ENCODE measurements at regions not wholly inside any gene's neighbourhood (a gene's known extent, or its start where the extent isn't known, plus 50 kb on each side); places are given as distances from the start of the nearest gene placed in this dataset.
"Not testable (repeated sequence)": the region's sequence is repeated elsewhere in the genome, so short reads cannot be mapped to it uniquely, and the experiment has no call there.

- H3K9me3 ChIP-seq (ENCODE audit: insufficient read depth, low read length): peaks cover 4% of the 10 kb centered on the region; the same call in 1 of the 2 replicates
- no peak overlapping the region for H3K4me3 ChIP-seq (ENCODE audit: insufficient read length, low read depth)
- no peak for TF ChIP-seq ZNF274 (IDR thresholded peaks at IDR 0.05; ENCODE audit: low read depth, low read length)
- TF ChIP-seq SUZ12 (IDR thresholded peaks at IDR 0.05; ENCODE audit: extremely low read depth, insufficient read depth, insufficient read length): no peak
- DNase-seq (ENCODE audit: low read depth, low spot score): no peak
- no peaks in the 10 kb centered on the region for H3K36me3 ChIP-seq (ENCODE audit: insufficient read depth, insufficient read length, low read length)
- no peak overlapping the region for H3K9ac ChIP-seq (ENCODE audit: insufficient read length, low read depth)
- H3K4me1 ChIP-seq (ENCODE audit: insufficient read depth, insufficient read length): no peaks in the 10 kb centered on the region
- H3K27me3 ChIP-seq (ENCODE audit: insufficient read depth, insufficient read length): no peaks in the 10 kb centered on the region
These were observed 148.6 kb upstream of the ELL2 start for GRCh38 chr5:96110300-96110699.

- H3K27me3 ChIP-seq (ENCODE audit: insufficient read depth, insufficient read length): not testable (repeated sequence)
These were observed 147.0 kb upstream of the ELL2 start for GRCh38 chr5:96108629-96109028.

GRCh38 chr5:96103829-96104228 lies 142.2 kb upstream of the ELL2 start:
- H3K36me3 ChIP-seq (ENCODE audit: insufficient read depth, insufficient read length, low read length); H3K4me1 ChIP-seq (ENCODE audit: insufficient read depth, insufficient read length); H3K9ac ChIP-seq (ENCODE audit: insufficient read length, low read depth); H3K27me3 ChIP-seq (ENCODE audit: insufficient read depth, insufficient read length); H3K4me3 ChIP-seq (ENCODE audit: insufficient read length, low read depth); H3K9me3 ChIP-seq (ENCODE audit: insufficient read depth, low read length); DNase-seq (ENCODE audit: low read depth, low spot score): not testable (repeated sequence)

More at GRCh38 chr5:96108629-96109028, 147.0 kb upstream of the ELL2 start:
- not testable (repeated sequence) for DNase-seq (ENCODE audit: low read depth, low spot score); H3K4me3 ChIP-seq (ENCODE audit: insufficient read length, low read depth); H3K9ac ChIP-seq (ENCODE audit: insufficient read length, low read depth); H3K4me1 ChIP-seq (ENCODE audit: insufficient read depth, insufficient read length); H3K9me3 ChIP-seq (ENCODE audit: insufficient read depth, low read length); H3K36me3 ChIP-seq (ENCODE audit: insufficient read depth, insufficient read length, low read length)

GRCh38 chr5:96101358-96102089 lies 139.9 kb upstream of the ELL2 start:
- Histone ChIP-seq H3K27me3 (ENCODE audit: insufficient read depth, insufficient read length) (no peaks in the 10 kb centered on the region), H3K4me3 (ENCODE audit: insufficient read length, low read depth) (no peak overlapping the region), H3K9ac (ENCODE audit: insufficient read length, low read depth) (no peak overlapping the region), H3K36me3 (ENCODE audit: insufficient read depth, insufficient read length, low read length) (no peaks in the 10 kb centered on the region), H3K9me3 (ENCODE audit: insufficient read depth, low read length) (no peaks in the 10 kb centered on the region), H3K4me1 (ENCODE audit: insufficient read depth, insufficient read length) (no peaks in the 10 kb centered on the region)
- TF ChIP-seq ZNF274 (IDR thresholded peaks at IDR 0.05; ENCODE audit: low read depth, low read length) (no peak), SUZ12 (IDR thresholded peaks at IDR 0.05; ENCODE audit: extremely low read depth, insufficient read depth, insufficient read length) (no peak), YY1 (IDR thresholded peaks at IDR 0.05; ENCODE audit: insufficient read depth, insufficient read length) (no peak)
- DNase-seq (ENCODE audit: low read depth, low spot score): no peak

- not testable (repeated sequence) for H3K4me3 ChIP-seq (ENCODE audit: insufficient read length, low read depth); H3K9me3 ChIP-seq (ENCODE audit: insufficient read depth, low read length); H3K36me3 ChIP-seq (ENCODE audit: insufficient read depth, insufficient read length, low read length); H3K27me3 ChIP-seq (ENCODE audit: insufficient read depth, insufficient read length); H3K9ac ChIP-seq (ENCODE audit: insufficient read length, low read depth); H3K4me1 ChIP-seq (ENCODE audit: insufficient read depth, insufficient read length); DNase-seq (ENCODE audit: low read depth, low spot score)
These were observed 135.8 kb upstream of the ELL2 start for GRCh38 chr5:96097488-96097887.

- TF ChIP-seq YY1 (IDR thresholded peaks at IDR 0.05; ENCODE audit: insufficient read depth, insufficient read length) (no peak), SUZ12 (IDR thresholded peaks at IDR 0.05; ENCODE audit: extremely low read depth, insufficient read depth, insufficient read length) (no peak), ZNF274 (IDR thresholded peaks at IDR 0.05; ENCODE audit: low read depth, low read length) (no peak)
- Histone ChIP-seq H3K9me3 (ENCODE audit: insufficient read depth, low read length) (no peaks in the 10 kb centered on the region), H3K9ac (ENCODE audit: insufficient read length, low read depth) (no peak overlapping the region), H3K4me1 (ENCODE audit: insufficient read depth, insufficient read length) (no peaks in the 10 kb centered on the region), H3K36me3 (ENCODE audit: insufficient read depth, insufficient read length, low read length) (no peaks in the 10 kb centered on the region), H3K27me3 (ENCODE audit: insufficient read depth, insufficient read length) (no peaks in the 10 kb centered on the region), H3K4me3 (ENCODE audit: insufficient read length, low read depth) (no peak overlapping the region)
- no peak for DNase-seq (ENCODE audit: low read depth, low spot score)
These were observed 135.1 kb upstream of the ELL2 start for GRCh38 chr5:96096724-96097123.

- H3K9ac ChIP-seq (ENCODE audit: insufficient read length, low read depth): no peak overlapping the region
- no peak for DNase-seq (ENCODE audit: low read depth, low spot score)
- no peaks in the 10 kb centered on the region for H3K27me3 ChIP-seq (ENCODE audit: insufficient read depth, insufficient read length)
These were observed 133.3 kb upstream of the ELL2 start for GRCh38 chr5:96094904-96095303.

GRCh38 chr5:96093890-96094381 lies 132.3 kb upstream of the ELL2 start:
- no peak overlapping the region for H3K9ac ChIP-seq (ENCODE audit: insufficient read length, low read depth)
- no peak for DNase-seq (ENCODE audit: low read depth, low spot score)
- H3K4me3 ChIP-seq (ENCODE audit: insufficient read length, low read depth): no peak overlapping the region
- no peaks in the 10 kb centered on the region for H3K4me1 ChIP-seq (ENCODE audit: insufficient read depth, insufficient read length)
- H3K36me3 ChIP-seq (ENCODE audit: insufficient read depth, insufficient read length, low read length): no peaks in the 10 kb centered on the region
- H3K9me3 ChIP-seq (ENCODE audit: insufficient read depth, low read length): no peaks in the 10 kb centered on the region; the same call in 1 of the 2 replicates
- no peaks in the 10 kb centered on the region for H3K27me3 ChIP-seq (ENCODE audit: insufficient read depth, insufficient read length)
- no peak for TF ChIP-seq YY1 (IDR thresholded peaks at IDR 0.05; ENCODE audit: insufficient read depth, insufficient read length)
- no peak for TF ChIP-seq ZNF274 (IDR thresholded peaks at IDR 0.05; ENCODE audit: low read depth, low read length)
- no peak for TF ChIP-seq SUZ12 (IDR thresholded peaks at IDR 0.05; ENCODE audit: extremely low read depth, insufficient read depth, insufficient read length)

More at GRCh38 chr5:96094904-96095303, 133.3 kb upstream of the ELL2 start:
- H3K9me3 ChIP-seq (ENCODE audit: insufficient read depth, low read length): no peaks in the 10 kb centered on the region; the same call in 1 of the 2 replicates
- no peaks in the 10 kb centered on the region for H3K36me3 ChIP-seq (ENCODE audit: insufficient read depth, insufficient read length, low read length)
- no peak overlapping the region for H3K4me3 ChIP-seq (ENCODE audit: insufficient read length, low read depth)
- TF ChIP-seq ZNF274 (IDR thresholded peaks at IDR 0.05; ENCODE audit: low read depth, low read length) (no peak), YY1 (IDR thresholded peaks at IDR 0.05; ENCODE audit: insufficient read depth, insufficient read length) (no peak), SUZ12 (IDR thresholded peaks at IDR 0.05; ENCODE audit: extremely low read depth, insufficient read depth, insufficient read length) (no peak)
- H3K4me1 ChIP-seq (ENCODE audit: insufficient read depth, insufficient read length): no peaks in the 10 kb centered on the region
